ENCODE measurements at regions not wholly inside any gene's neighbourhood (a gene's known extent, or its start where the extent isn't known, plus 50 kb on each side); places are given as distances from the start of the nearest gene placed in this dataset.

DNA sequence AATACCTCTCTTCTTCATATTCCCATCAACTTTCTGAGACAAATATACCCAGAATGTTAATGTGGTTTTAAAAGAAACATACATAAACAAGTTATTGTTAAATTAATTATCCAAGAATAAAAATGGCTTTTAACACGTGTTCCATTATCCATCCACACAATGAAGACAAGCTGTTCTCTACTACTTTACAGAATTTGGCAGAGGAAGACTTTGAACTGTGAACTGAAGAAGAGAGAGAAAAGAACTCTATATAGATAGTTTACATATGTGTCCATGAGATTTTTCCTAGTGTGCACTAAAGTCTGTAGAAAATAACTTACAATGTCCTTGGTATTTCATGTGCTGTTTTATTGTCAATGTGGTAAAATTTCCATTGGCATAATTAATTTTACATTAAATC, 207.0 kb upstream of the COL3A1 start:
- TF ChIP-seq CTCF (conservative IDR thresholded peaks at IDR 0.05; ENCODE audit: low read depth, low read length) (no peak), EZH2 (IDR thresholded peaks at IDR 0.05; ENCODE audit: borderline replicate concordance, low read depth, low read length, poor library complexity, severe bottlenecking) (no peak)

All from A673 (cell line).